ENCODE measurements at regions not wholly inside any gene's neighbourhood (a gene's known extent, or its start where the extent isn't known, plus 50 kb on each side); places are given as distances from the start of the nearest gene placed in this dataset.

GRCh38 chr2:239719791-239720360 lies 305.3 kb downstream of the NDUFA10 start:
- no peak for TF ChIP-seq CTCF (IDR thresholded peaks at IDR 0.05)
- no peak for TF ChIP-seq POLR2A (IDR thresholded peaks at IDR 0.05)
